ENCODE measurements at regions not wholly inside any gene's neighbourhood (a gene's known extent, or its start where the extent isn't known, plus 50 kb on each side); places are given as distances from the start of the nearest gene placed in this dataset.

- Histone ChIP-seq H3K4me1 (ENCODE audit: control insufficient read depth, insufficient read depth, low read length) (no peaks in the 10 kb centered on the region), H3K4me3 (ENCODE audit: insufficient read depth, low read depth, low read length) (no peak overlapping the region), H3K27ac (ENCODE audit: insufficient read depth, low read depth, low read length, poor library complexity, severe bottlenecking) (no peak overlapping the region), H3K36me3 (ENCODE audit: control insufficient read depth, insufficient read depth, low read length) (no peaks in the 10 kb centered on the region), H3K9me3 (ENCODE audit: control insufficient read depth, low read length) (no peaks in the 10 kb centered on the region), H3K27me3 (ENCODE audit: control insufficient read depth, insufficient read depth, low read length, poor library complexity, severe bottlenecking) (no peaks in the 10 kb centered on the region)
- WGBS, 2 experiments: 88 to 92% methylated on average over 4 of the region's 4 CpGs
These were observed 75.5 kb upstream of the VSTM2B start for GRCh38 chr19:29450306-29450705.

- 86 to 90% methylated on average over 4 of the region's 4 CpGs for WGBS, 2 experiments
- Histone ChIP-seq H3K9me3 (ENCODE audit: control insufficient read depth, low read length) (no peaks in the 10 kb centered on the region), H3K27ac (ENCODE audit: insufficient read depth, low read depth, low read length, poor library complexity, severe bottlenecking) (no peak overlapping the region), H3K4me1 (ENCODE audit: control insufficient read depth, insufficient read depth, low read length) (no peaks in the 10 kb centered on the region), H3K36me3 (ENCODE audit: control insufficient read depth, insufficient read depth, low read length) (no peaks in the 10 kb centered on the region), H3K27me3 (ENCODE audit: control insufficient read depth, insufficient read depth, low read length, poor library complexity, severe bottlenecking) (no peaks in the 10 kb centered on the region), H3K4me3 (ENCODE audit: insufficient read depth, low read depth, low read length) (no peak overlapping the region)
These were observed 75.0 kb upstream of the VSTM2B start for GRCh38 chr19:29450812-29451211.

- Histone ChIP-seq H3K4me3 (ENCODE audit: insufficient read depth, low read depth, low read length) (no peak overlapping the region), H3K36me3 (ENCODE audit: control insufficient read depth, insufficient read depth, low read length) (no peaks in the 10 kb centered on the region), H3K9me3 (ENCODE audit: control insufficient read depth, low read length) (no peaks in the 10 kb centered on the region), H3K27me3 (ENCODE audit: control insufficient read depth, insufficient read depth, low read length, poor library complexity, severe bottlenecking) (no peaks in the 10 kb centered on the region), H3K4me1 (ENCODE audit: control insufficient read depth, insufficient read depth, low read length) (no peaks in the 10 kb centered on the region), H3K27ac (ENCODE audit: insufficient read depth, low read depth, low read length, poor library complexity, severe bottlenecking) (no peak overlapping the region)
- 92 to 93% methylated on average over 15 of the region's 15 CpGs for WGBS, 2 experiments
These were observed 71.7 kb upstream of the VSTM2B start for GRCh38 chr19:29454109-29454508.

- Histone ChIP-seq H3K36me3 (ENCODE audit: control insufficient read depth, insufficient read depth, low read length) (no peaks in the 10 kb centered on the region), H3K4me1 (ENCODE audit: control insufficient read depth, insufficient read depth, low read length) (no peaks in the 10 kb centered on the region), H3K27me3 (ENCODE audit: control insufficient read depth, insufficient read depth, low read length, poor library complexity, severe bottlenecking) (no peaks in the 10 kb centered on the region), H3K4me3 (ENCODE audit: insufficient read depth, low read depth, low read length) (no peak overlapping the region), H3K9me3 (ENCODE audit: control insufficient read depth, low read length) (no peaks in the 10 kb centered on the region), H3K27ac (ENCODE audit: insufficient read depth, low read depth, low read length, poor library complexity, severe bottlenecking) (no peak overlapping the region)
- WGBS, 2 experiments: 89 to 95% methylated on average over 1 of the region's 1 CpG
These were observed 68.4 kb upstream of the VSTM2B start for GRCh38 chr19:29457413-29457812.

GRCh38 chr19:29467824-29468401 is 57.9 kb upstream of the VSTM2B start:
- Histone ChIP-seq H3K9me3 (ENCODE audit: control insufficient read depth, low read length) (no peaks in the 10 kb centered on the region), H3K36me3 (ENCODE audit: control insufficient read depth, insufficient read depth, low read length) (no peaks in the 10 kb centered on the region), H3K4me1 (ENCODE audit: control insufficient read depth, insufficient read depth, low read length) (no peaks in the 10 kb centered on the region), H3K27ac (ENCODE audit: insufficient read depth, low read depth, low read length, poor library complexity, severe bottlenecking) (no peak overlapping the region), H3K27me3 (ENCODE audit: control insufficient read depth, insufficient read depth, low read length, poor library complexity, severe bottlenecking) (no peaks in the 10 kb centered on the region), H3K4me3 (ENCODE audit: insufficient read depth, low read depth, low read length) (no peak overlapping the region)
- 67 to 76% methylated on average over 5 of the region's 5 CpGs for WGBS, 2 experiments

GRCh38 chr19:29475469-29475868 is 50.3 kb upstream of the VSTM2B start:
- H3K27me3 ChIP-seq (ENCODE audit: control insufficient read depth, insufficient read depth, low read length, poor library complexity, severe bottlenecking): no peaks in the 10 kb centered on the region
- 91 to 92% methylated on average over 12 of the region's 12 CpGs for WGBS, 2 experiments

More at GRCh38 chr19:29475469-29475868, 50.3 kb upstream of the VSTM2B start:
- Histone ChIP-seq H3K36me3 (ENCODE audit: control insufficient read depth, insufficient read depth, low read length) (no peaks in the 10 kb centered on the region), H3K9me3 (ENCODE audit: control insufficient read depth, low read length) (no peaks in the 10 kb centered on the region), H3K27ac (ENCODE audit: insufficient read depth, low read depth, low read length, poor library complexity, severe bottlenecking) (no peak overlapping the region), H3K4me3 (ENCODE audit: insufficient read depth, low read depth, low read length) (no peak overlapping the region), H3K4me1 (ENCODE audit: control insufficient read depth, insufficient read depth, low read length) (no peaks in the 10 kb centered on the region)

All from ectodermal cell (in vitro differentiated cells).